Neural crest cell (in vitro differentiated cells): ENCODE measurements at regions not wholly inside any gene's neighbourhood (a gene's known extent, or its start where the extent isn't known, plus 50 kb on each side); places are given as distances from the start of the nearest gene placed in this dataset.
A peak's percentile ranks its signal among the peaks of the same experiment; 100 is the strongest.

Experiments
- DNase-seq: peaks from one replicate; pipeline ENCODE4 v3.0.0; 2021; ENCODE audit warnings: low read depth, mixed read lengths, low spot score
- H3K27ac Mint-ChIP-seq: one replicate; pipeline ENCODE4 v1.8.0; 2021; ENCODE audit warnings: mild to moderate bottlenecking, mixed read lengths; ENCODE audit not compliant: unreplicated experiment
- H3K27me3 Mint-ChIP-seq: 2 replicates; pipeline ENCODE4 v1.8.0; 2021; ENCODE audit warnings: low read depth, mild to moderate bottlenecking, mixed read lengths
- H3K36me3 Mint-ChIP-seq: 2 replicates; pipeline ENCODE4 v1.8.0; 2021; ENCODE audit warnings: low read depth, mild to moderate bottlenecking, mixed read lengths
- H3K4me1 Mint-ChIP-seq: 2 replicates; pipeline ENCODE4 v1.8.0; 2021; ENCODE audit warnings: mixed read lengths
- H3K4me3 Mint-ChIP-seq: one replicate; pipeline ENCODE4 v1.8.0; 2021; ENCODE audit warnings: mild to moderate bottlenecking, mixed read lengths
- H3K9me3 Mint-ChIP-seq: 2 replicates; pipeline ENCODE4 v1.8.0; 2021; ENCODE audit warnings: mixed read lengths
- CTCF ChIP-seq: fragments of 200-600 bp; sonication (generic); conservative IDR thresholded peaks from 2 replicates; pipeline ENCODE4 v1.5.0; 2021; ENCODE audit warnings: antibody characterized with exemption, mild to moderate bottlenecking

DNA sequence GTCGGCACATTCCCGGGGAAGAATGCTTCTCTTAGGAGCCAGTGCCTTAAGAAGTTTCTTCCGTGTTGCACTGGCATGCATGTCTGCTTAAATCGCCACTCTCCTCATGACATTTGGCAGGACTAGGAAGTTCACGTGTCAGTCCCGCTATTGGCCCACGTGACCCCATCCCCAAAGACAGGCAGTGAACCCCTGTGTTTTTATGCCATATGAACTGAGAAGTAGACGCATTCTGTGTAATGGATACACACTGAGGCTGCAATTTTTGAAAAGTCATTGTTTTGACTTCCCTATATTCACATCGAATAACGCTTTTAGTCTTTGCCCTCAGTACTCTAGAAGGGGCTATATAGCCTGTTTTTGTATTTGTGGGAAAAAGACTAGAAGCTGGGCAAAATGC is 125.6 kb upstream of the TBL1XR1 start:
- TF ChIP-seq CTCF: no peak
- Mint-ChIP-seq H3K27ac (no peak overlapping the region), H3K9me3 (peaks cover 3% of the 10 kb centered on the region)

GRCh38 chr3:177329854-177330253 is 132.6 kb upstream of the TBL1XR1 start:
- DNase-seq: no peak
- no peak for TF ChIP-seq CTCF
- Mint-ChIP-seq H3K27ac (peak overlapping the region; percentile 77), H3K36me3 (no peaks in the 10 kb centered on the region), H3K9me3 (no peaks in the 10 kb centered on the region), H3K4me1 (peaks cover 24% of the 10 kb centered on the region), H3K4me3 (no peak overlapping the region), H3K27me3 (no peaks in the 10 kb centered on the region)

More for the DNA sequence above, 125.6 kb upstream of the TBL1XR1 start:
- Mint-ChIP-seq H3K27me3 (no peaks in the 10 kb centered on the region), H3K4me1 (peaks cover 29% of the 10 kb centered on the region), H3K4me3 (no peak overlapping the region), H3K36me3 (peaks cover 4% of the 10 kb centered on the region)
- no peak for DNase-seq

DNA sequence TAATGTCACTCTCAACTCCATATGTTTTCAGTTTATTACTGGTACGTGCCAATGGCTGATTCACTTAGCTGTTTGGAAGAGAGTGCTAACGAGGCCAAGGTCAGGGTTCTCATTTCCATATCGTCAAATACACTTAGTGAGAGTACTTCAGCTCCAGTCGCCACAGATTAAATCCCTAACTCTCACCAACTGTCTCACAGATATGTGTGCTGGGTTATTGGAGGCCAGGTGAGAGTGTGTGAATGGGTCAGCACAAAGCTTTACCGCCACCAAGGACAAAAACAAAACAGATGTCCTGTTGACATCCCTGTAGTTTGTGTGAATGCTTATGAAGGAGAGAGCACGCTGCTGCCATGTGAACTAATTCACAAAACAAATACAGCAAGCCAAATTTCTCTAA is 133.5 kb upstream of the TBL1XR1 start:
- TF ChIP-seq CTCF: no peak
- H3K36me3 Mint-ChIP-seq: no peaks in the 10 kb centered on the region
- H3K27me3 Mint-ChIP-seq: no peaks in the 10 kb centered on the region
- H3K4me3 Mint-ChIP-seq: no peak overlapping the region
- peaks cover 20% of the 10 kb centered on the region for H3K4me1 Mint-ChIP-seq
- no peak for DNase-seq
- H3K9me3 Mint-ChIP-seq: no peaks in the 10 kb centered on the region
- H3K27ac Mint-ChIP-seq: no peak overlapping the region

- Mint-ChIP-seq H3K9me3 (no peaks in the 10 kb centered on the region), H3K36me3 (no peaks in the 10 kb centered on the region), H3K27me3 (no peaks in the 10 kb centered on the region), H3K27ac (no peak overlapping the region), H3K4me1 (peaks cover 26% of the 10 kb centered on the region), H3K4me3 (no peak overlapping the region)
- no peak for DNase-seq
- TF ChIP-seq CTCF: no peak
Measured at GRCh38 chr3:177331203-177331835, 134.0 kb upstream of the TBL1XR1 start.

GRCh38 chr3:177332955-177333354 is 135.7 kb upstream of the TBL1XR1 start:
- TF ChIP-seq CTCF: no peak
- H3K4me1 Mint-ChIP-seq: peaks cover 39% of the 10 kb centered on the region
- DNase-seq: no peak
- H3K9me3 Mint-ChIP-seq: no peaks in the 10 kb centered on the region
- H3K27me3 Mint-ChIP-seq: no peaks in the 10 kb centered on the region
- H3K27ac Mint-ChIP-seq: no peak overlapping the region
- no peak overlapping the region for H3K4me3 Mint-ChIP-seq
- no peaks in the 10 kb centered on the region for H3K36me3 Mint-ChIP-seq
